HG02588 (cell line): ENCODE measurements at regions not wholly inside any gene's neighbourhood (a gene's known extent, or its start where the extent isn't known, plus 50 kb on each side); places are given as distances from the start of the nearest gene placed in this dataset.
"Not testable (repeated sequence)": the region's sequence is repeated elsewhere in the genome, so short reads cannot be mapped to it uniquely, and the experiment has no call there.

Experiments used
- ATAC-seq: cut with Tn5 transposase; IDR thresholded peaks from one replicate; pipeline ENCODE4 v1.9.1; 2021; ENCODE audit warnings: mild to moderate bottlenecking, moderate library complexity; ENCODE audit not compliant: unreplicated experiment

DNA sequence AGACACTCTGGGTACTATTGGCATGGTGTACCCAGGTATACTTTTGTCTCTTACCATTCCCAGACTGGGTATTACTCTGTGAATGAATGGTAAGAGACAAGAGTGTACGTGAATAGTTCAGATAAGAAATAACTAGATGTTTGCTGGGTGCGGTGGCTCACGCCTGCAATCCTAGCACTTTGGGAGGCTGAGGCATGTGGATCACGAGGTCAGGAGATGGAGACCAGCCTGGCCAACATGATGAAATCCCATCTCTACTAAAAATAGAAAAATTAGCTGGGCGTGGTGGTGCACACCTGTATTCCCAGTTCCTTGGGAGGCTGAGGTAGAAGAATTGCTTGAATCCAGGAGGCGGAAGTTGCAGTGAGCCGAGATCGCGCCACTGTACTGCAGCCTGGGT, 75.8 kb upstream of the VKORC1L1 start:
- ATAC-seq = not testable (repeated sequence)

DNA sequence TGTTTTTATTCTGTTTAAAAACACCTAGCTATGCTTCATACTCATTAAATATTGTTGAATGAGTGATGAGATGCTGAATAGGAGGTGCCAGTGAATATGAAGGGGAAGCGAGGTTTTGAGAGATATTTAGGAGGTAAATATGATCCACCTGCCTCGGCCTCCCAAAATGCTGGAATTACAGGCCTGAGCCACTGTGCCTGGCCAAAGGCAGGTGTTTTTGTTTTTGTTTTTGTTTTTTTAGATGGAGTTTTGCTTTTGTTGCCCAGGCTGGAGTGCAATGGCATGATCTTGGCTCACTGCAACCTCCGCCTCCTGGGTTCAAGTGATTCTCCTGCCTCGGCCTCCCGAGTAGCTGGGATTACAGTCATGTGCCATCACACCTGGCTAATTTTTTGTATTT, 75.3 kb upstream of the VKORC1L1 start:
- not testable (repeated sequence) for ATAC-seq

DNA sequence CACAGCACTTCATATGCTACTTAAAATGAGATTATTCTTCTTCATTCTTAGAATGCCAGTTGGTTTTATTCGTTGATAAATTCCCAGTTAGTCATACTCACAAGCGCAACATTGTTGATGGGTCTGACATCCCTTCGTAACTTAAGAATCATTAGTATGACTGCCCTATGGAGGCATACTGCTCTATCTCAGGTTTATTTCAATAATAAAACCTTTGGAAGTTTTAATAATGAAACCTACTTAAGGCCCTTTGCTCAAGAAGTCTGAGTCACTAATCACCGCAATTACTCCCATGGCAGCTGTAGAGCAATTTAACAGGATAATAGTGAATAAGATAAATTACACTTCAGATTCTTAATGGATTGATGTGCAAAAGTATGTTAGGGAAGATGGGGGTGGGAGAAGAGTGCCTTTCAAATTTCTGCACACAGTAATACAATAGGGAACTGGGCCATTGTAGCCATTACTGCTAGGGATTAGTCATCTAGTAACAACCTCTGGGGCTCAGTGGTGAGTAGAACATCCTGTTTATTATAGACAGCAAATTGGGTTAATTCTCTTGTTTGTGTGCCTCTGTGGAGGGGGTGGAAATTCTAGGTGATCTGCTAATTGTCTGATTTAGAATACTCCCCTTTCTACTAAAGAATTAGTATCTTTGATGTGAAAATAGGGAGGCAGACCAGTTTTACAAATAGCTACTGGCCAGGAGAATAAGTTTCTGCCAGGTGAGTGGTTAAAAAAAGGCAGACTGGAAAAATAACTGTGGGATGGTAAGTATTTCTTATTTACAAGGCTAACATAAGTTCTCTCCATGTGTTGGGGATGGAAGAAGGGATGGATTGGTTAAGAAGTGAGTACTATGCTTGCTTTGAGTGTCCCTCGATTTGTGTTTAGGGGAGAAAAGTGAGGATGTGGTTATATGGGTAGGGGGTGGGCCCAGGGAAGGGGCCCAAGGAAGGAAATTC, 74.5 kb upstream of the VKORC1L1 start:
- peak; percentile 96 for ATAC-seq

DNA sequence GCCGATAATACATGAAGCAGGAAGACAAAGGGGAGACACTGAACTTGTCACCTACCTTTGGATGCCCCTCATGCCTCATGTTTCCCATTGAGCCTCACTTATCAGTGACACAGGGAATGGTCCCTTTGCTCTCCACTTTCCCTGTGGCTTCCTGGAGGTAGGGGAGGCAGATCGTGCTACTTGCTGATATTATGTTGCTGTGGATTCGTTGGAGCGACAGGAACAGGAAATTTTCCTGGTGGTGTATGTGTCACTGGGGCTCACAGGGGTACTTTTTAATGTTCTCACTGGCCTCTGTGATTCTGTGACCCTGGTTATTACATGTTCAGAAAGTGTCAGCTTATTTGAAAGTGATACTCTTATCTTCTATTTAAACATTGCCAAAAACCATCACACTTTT, 72.7 kb upstream of the VKORC1L1 start:
- ATAC-seq = not testable (repeated sequence)

DNA sequence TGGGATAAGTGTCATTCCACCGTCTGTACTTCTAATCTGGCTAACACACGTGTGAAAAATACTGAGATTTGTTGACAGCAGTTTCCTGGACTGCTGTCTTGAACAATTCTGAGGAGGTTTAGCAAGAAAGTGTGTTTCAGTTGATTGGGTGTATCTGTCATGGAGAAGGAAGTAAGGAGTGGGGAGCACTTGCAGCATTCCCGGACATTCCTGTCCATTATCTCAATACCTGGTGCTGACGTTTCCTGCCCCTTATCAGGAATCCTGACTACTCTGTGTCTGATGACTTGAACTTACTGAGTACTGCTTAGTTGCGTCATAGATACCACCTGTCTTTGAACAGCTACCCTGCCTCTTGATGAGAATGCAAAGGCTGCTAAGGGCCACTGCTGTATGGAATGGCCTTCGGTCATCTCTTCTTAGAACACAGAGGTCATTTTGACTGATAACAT, 72.0 kb upstream of the VKORC1L1 start:
- ATAC-seq = no peak

DNA sequence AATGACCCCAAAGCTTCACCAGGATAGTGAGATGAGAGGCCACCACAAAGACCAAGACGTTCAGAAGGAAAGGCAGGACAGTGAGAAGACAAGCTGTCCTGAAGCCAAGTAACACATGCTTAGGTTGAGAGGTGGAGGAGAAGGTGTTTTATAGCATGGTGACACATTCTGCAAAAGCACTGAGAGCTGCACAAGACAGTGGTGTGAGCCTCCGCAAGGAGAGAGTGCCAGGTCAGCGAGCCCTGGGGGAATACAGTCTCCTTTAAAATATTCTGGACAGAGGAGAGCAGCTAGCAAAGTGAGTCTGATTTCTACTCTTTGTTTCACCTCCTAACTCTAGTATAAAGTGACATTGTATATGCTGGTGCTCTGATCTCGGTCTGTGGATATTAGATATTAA, 68.0 kb upstream of the VKORC1L1 start:
- no peak for ATAC-seq

DNA sequence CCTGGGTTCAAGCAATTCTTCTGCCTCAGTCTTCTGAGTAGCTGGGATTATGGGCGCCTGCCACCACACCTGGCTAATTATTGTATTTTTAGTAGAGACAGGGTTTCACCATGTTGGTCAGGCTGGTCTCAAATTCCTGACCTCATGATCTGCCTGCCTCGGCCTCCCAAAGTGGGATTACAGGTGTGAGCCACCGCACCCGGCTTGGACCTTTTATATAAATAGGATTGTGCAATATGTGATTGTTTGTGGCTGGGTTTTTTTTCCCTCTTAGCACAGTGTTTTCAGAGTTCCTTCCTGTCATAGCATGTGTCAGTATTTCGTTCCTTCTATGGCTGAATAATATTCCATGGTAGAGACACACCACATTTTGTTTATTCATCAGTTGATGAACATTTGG, 65.8 kb upstream of the VKORC1L1 start:
- not testable (repeated sequence) for ATAC-seq

DNA sequence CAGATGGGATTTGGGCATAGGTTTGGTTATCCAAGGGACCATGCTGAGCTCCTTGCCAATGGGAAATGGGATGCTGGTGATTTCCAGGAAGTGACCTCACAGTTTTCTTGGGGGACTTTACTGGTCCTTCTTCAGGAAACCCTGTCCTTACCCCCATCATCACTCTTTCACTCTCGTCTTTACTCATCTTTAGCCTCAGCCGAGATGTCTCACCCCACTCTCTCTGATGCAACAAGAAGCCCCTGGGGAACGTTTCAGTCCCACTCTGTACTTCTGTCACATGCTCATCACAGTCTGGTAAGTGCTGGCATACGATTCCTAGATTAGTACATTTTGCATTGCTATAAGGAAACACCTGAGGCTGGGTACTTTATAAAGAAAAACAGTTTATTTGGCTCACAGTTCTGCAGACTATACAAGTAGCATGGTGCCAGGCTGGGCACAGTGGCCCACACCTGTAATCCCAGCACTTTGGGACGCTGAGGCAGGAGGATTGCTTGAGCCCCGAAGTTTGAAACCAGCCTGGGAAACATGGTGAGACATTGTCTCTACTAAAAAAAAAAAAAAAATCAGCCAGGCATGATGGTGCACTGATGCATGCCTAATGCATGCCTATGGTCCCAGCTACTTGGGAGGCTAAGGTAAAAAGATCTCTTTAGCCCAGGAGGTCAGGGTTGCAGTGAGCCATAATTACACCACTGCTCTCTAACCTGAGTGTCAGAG, 63.5 kb upstream of the VKORC1L1 start:
- ATAC-seq = peak; percentile 88

DNA sequence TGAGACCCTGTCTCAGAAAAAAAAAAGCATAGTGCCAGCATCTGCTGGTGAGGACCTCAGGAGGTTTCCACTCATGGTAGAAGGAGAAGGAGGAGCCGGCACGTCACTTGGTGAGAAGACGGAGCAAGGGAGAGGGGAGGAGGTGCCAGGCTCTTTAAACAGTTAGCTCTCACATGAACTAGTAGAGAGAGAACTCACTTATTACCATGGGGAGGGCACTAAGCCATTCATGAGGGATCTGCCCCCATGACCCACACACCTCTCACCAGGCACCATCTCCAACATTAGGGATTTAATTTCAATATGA, 62.9 kb upstream of the VKORC1L1 start:
- ATAC-seq = peak; percentile 35

DNA sequence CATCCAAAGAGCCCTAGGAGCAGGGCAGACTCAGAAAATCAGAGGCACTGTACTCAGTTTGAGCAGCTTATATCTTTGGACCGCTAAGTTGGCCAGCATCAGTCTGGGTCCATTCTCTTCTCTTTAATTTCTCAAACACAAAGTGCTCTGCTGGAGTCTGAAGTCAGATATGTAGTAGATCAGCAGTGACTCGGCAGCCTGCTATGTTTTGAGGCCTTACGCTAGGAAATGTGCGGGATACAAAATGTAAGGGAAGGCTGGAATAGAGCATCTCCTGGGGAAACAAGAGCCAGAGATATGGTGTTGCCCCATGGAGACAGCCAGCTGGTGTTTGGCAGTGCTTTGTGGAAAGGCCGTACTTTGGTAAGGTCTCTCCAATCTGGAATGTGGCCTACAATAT, 60.6 kb upstream of the VKORC1L1 start:
- ATAC-seq = no peak

DNA sequence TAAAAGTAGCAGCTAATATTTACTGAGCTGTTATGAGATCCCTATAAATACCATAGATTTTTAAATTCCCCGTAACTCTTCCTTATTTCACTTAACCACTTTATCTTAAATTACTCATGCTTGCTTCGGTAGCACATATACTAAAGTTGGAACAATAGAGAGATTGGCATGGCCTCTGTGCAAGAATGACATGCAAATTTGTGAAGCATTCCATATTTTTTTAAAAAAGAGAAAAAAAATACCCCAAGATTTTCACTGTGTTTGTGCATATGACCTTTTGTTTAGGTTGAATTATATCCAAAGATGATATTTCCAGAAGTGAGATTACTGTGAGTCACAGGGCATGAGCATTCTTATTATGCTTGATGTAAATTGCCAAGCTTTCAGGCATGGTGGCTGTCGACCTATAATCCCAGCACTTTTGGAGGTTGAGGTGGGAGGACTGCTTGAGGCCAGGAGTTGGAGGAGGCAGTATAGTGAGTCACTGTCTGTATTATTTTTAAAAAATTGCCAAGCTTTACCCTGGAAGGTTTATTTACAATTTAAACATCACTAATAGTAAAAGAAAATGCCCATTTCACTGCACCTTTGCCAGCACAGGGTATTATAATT, 58.2 kb upstream of the VKORC1L1 start:
- not testable (repeated sequence) for ATAC-seq

DNA sequence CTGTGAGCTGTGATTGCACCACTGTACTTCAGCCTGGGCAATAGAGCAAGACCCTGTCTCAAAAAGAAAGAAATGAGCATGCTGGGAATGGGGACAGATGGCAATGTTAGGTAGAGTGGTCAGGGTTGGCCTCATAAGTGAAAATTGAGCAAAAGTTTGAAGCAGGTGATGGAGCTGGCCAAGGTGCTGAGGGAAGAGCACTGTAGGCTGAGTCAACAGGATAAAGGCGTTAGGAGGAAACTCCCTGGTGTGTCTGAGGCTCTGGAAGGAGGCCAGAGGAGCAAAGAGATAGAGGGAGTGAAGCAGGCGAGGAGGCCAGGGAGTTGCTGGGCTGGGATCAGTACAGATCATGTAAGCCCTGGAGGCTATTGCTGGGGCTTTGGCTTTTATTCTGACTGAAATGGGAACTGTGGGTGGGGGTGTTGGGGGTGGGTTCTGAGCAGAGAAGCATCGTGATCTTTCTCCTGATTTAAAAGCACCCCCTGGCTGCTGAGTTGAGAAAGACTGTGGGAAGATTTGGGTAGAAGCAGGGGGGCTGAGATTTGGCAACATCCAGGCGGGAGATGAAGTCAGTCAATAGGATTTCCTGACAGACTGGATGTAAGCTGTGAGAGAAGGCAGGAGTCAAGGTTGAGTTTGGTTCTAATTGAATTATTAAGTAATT, 52.5 kb upstream of the VKORC1L1 start:
- no peak for ATAC-seq
